GM18505 (cell line): ENCODE measurements at regions not wholly inside any gene's neighbourhood (a gene's known extent, or its start where the extent isn't known, plus 50 kb on each side); places are given as distances from the start of the nearest gene placed in this dataset.

Experiments
- ATAC-seq: cut with Tn5 transposase; IDR thresholded peaks from one replicate; pipeline ENCODE4 v1.9.1; 2021; ENCODE audit not compliant: unreplicated experiment
- POLR2A ChIP-seq: IDR thresholded peaks from 4 replicates; pipeline ENCODE4 v1.6.1; 2011; ENCODE audit warnings: borderline replicate concordance; ENCODE audit not compliant: insufficient read depth, insufficient read length; ENCODE audit errors: extremely low read depth

DNA sequence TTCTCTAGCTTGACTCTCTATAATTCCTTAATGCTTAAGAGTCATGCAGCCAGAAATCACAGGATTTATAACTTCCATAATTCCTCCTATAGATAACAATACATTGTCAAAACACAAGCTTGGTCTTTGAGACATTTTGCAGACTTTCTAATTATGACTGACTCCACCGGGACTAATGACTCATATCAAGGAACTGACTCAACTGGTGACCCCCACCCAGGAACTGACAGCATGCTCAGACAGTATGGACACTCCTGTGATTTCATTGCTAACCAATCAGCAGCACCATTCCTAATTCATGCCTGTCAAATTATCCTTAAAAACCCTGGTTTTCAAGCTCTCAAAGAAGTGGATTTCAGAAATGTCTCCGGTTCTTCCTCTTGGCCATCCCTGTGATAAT, 670.5 kb upstream of the IMPG1 start:
- no peak for TF ChIP-seq POLR2A

DNA sequence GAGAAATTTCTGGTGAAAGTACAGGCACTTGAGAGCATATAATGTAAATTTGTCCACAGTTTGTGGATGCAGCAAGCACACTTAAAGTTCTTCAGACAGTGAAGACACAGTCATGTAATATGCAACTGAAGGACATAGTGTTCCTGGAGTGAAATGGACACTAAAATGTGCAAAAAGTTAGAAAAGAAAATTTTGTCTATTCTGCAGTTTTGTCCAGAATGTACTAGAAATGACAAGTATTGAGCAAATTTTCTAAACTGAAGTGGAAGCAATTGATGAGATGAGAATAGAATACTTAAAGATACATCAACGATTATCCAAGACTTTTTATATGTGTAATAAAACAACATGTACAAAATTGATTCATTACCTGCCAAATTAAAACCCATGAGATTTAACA, 647.0 kb upstream of the IMPG1 start:
- no peak for ATAC-seq
- TF ChIP-seq POLR2A = no peak

More for the DNA sequence above, 670.5 kb upstream of the IMPG1 start:
- no peak for ATAC-seq

DNA sequence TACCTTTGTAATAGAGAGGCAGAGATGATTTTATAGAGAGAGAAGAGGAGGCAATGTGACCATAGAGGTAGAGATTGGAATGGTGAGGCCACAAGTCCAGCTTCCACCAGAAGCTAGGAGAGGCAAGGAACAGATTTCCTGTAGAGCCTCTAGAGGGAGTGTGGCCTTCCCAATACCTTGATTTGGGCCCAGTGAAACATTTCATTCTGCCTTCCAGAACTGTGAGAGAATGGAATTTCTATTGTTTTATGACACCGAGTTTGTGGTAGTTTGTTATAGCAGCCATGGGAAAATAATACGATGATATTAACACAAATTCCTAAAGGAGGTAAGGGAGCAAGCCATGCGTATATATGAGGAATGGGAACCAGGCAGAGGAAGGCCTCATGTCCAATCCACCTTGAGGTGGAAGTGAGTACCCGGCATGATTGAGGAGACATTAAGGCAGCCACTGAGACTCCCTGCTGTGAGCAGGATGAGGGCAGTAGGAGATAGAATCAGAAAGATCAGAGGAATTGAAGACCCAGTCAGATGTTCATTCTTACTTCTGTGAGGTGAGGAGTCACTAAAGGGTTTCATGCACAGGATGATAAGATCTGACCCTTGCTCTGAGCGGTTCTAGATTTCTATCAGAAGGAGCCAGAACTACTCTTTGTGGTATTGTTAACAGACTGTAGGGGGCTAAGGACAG, 636.3 kb upstream of the IMPG1 start:
- TF ChIP-seq POLR2A = no peak
- no peak for ATAC-seq

DNA sequence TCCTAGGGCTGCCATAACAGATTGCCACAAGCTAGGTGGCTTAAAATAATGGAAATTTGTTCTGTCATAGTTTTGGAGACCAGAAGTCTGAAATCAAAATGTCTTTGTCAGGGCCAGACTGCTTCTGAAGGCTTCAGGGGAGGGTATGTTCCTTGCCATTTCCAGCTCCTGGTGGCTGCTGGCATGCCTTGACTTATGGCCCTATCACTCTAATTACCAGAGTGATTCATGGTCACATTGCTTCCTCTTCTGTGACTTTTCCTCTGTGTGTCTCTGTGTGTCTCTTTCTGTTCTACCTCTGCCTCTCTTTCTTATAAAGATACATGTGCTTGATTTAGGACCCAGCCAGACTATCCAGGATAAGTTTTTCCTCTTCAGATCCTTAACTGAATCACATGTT, 635.2 kb upstream of the IMPG1 start:
- TF ChIP-seq POLR2A = no peak
- ATAC-seq = no peak

DNA sequence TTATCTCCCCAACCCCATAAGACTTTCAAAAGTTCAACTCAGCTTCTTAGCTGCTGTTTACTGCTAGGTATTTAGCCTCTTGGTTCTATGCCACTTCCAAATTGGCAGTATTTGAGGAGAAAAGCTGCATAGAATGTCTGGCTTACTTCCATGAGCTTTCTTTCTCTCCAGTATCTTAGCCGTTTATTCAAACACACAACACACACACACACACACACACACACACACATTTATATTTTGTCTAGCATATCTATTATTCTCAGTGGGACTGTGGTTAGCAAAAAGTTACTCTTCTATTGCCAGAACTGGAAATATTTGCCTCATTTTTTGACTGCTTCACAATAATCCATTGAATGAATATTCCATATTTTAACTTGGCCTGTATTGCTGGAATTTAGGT, 634.2 kb upstream of the IMPG1 start:
- no peak for TF ChIP-seq POLR2A
- no peak for ATAC-seq

DNA sequence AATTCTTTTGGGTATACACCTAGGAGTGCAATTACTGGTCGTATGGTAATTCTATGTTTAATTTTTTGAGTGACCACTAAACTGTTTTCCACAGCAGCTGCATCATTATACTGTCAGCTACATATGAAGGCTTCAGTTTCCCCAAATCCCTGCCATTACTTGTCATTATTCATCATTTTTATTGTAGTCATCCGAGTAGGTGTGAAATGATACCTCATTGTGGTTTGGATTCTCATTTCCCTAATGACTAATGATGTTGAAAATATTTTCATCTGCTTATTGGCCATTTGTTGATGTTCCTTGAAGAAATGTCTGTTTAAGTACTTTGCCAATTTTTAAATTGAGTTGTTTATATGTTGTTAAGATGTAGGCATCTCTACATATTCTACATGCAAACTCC, 633.6 kb upstream of the IMPG1 start:
- no peak for TF ChIP-seq POLR2A

GRCh38 chr6:76703786-76704185, 631.3 kb upstream of the IMPG1 start:
- no peak for ATAC-seq
- no peak for TF ChIP-seq POLR2A

More for the DNA sequence above, 633.6 kb upstream of the IMPG1 start:
- ATAC-seq = no peak

DNA sequence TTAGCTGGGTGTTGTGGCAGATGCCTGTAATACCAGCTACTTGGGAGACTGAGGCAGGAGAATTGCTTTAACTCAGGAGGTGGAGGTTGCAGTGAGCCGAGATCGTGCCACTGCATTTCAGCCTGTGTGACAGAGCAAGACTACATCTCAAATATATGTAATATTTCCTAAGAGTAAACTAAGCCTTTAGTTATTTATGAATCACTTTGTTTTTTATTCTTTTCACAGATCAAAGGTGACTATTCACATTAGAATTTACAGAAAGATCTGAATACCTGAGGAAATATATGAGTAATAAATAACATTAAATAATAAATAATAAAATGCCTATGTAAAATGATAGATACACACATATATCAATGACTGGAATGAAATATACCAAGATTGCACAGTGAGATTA, 630.8 kb upstream of the IMPG1 start:
- no peak for TF ChIP-seq POLR2A
- ATAC-seq = no peak

DNA sequence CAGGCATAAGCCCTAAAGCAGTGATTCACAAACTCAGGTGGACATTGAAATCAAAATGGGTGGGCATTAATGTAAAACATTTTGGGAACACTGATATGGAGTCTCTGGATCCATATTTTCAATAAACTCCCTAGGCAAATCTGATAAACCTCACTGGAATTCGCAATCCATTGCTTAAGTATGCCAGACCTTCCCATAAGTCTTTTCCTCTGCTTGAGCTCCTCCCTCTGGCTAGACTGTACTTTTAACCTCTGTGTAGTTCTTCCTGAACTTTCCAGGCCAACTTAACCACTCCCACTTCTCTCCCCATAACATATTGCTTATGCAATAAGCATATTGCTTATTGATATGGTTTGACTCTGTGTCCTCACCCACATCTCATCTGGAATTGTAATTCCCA, 629.7 kb upstream of the IMPG1 start:
- TF ChIP-seq POLR2A = no peak

DNA sequence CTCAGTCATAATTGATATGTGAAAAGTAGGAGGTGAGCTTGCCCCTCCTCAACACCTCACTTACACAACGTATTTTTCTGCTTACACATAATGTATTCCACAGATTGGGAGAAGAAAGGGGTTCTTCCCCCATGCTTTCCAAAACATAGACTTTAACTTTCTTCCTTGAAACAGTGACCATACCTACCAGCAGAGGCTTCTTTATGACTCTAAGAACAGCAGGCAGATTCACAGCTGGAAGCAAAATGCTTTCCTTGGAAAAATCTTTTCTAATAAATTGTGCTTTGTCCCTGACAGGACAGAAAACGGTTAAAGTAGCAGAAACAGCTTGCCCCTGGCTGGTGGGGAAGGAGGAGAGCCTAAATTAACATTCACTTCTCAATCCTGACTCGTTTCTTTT, 629.1 kb upstream of the IMPG1 start:
- TF ChIP-seq POLR2A = no peak
- ATAC-seq = no peak

More for the DNA sequence above, 629.7 kb upstream of the IMPG1 start:
- ATAC-seq = no peak

DNA sequence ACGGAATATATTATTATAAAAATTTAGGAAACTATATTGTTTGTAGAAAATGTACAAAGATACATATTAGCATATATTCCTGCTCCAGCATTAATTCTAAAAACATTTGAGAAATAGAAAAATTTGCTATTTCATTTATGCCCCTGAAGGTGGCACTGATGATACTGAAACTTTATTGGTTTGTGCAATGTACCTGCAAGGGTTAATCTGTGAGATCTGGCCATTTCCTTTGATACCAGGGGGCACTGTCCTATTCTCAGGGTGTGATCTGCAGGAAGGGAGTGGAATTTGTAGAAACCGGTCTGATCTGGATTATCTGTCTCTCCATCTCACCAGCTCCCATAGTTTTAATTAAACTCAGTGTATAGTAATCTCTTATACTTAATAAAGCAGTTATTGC, 625.1 kb upstream of the IMPG1 start:
- no peak for TF ChIP-seq POLR2A
- no peak for ATAC-seq

DNA sequence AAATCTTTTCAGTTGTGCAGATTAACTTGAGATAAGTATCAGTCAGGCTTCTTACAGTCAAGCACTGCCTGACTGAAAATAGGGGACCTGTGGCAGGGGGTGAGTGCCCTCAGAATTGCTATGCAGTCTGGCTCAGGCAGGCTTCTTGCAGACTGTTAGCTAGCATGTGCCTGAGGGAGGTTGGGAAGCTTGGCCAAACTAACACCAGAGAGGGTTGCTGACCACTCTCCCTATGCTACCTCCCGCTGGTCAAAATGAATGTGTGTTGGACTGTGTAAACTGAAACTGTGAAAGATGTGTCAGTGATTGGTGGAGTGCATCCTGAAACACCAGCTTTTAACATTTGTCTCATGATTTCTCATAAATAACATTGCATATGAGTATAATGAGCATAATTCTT, 622.3 kb upstream of the IMPG1 start:
- ATAC-seq = no peak
- TF ChIP-seq POLR2A = no peak

- no peak for ATAC-seq
- TF ChIP-seq POLR2A = no peak
Observed at GRCh38 chr6:76684875-76685274, 612.4 kb upstream of the IMPG1 start.

GRCh38 chr6:76683985-76684384, 611.5 kb upstream of the IMPG1 start:
- ATAC-seq = no peak
- TF ChIP-seq POLR2A = no peak

DNA sequence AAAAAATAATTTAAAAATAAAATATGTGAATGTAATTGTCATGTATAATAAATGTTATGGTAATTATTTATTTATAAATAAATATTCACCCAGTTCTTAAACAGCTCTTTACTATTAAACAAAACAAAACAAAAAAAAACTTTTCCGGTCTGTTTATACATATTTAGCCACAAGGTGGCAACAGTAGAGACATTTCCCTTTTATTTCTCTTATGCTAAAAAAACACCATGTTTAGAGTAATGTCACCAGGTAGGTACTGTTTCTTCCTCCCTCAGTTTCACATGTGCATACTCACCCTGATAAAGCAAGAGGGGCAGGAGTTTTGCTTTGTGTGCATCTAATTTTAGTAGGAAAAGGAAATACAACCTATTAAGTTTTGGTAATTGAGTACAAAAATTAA, 610.4 kb upstream of the IMPG1 start:
- peak; percentile 57 for ATAC-seq
- TF ChIP-seq POLR2A = no peak
